ENCODE measurements at regions not wholly inside any gene's neighbourhood (a gene's known extent, or its start where the extent isn't known, plus 50 kb on each side); places are given as distances from the start of the nearest gene placed in this dataset.

DNA sequence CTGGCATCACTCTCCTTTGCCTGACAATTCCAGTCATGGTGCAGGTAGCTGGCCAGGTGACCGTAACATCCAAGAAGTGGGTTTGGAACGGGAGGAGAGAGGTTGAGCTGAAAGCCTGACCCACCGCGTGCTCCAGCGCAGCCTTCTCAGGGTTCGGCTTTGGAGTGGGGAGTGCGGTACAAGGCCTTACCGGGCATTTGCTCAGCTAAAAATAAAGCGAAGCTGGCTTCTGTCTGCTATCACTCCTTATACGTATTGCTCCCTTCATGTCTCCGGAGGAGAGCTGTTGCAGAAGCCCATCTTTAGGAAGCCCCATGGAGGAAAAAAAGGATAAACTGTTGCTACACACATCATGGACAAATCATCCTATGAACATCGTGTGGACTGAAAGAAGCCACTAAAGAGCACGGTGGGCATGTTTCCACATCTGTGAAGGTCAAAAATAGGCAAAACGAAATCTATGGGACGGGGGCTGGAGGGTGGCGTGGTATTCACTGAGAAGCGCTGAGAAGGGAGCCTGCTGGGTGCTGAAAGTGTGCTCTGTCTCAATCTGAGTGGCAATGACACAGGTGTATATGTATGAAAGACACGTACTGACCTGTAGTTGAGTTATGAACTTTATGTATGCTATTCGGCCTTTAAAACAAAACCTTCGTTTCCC, 57.2 kb upstream of the TAB2 start:
- no peak overlapping the region for H4K91ac ChIP-seq (ENCODE audit: low read length)
- no peak overlapping the region for H3K14ac ChIP-seq (ENCODE audit: low read length in 2 of 2)
- no peaks in the 10 kb centered on the region for H3K36me3 ChIP-seq (ENCODE audit: control insufficient read depth in 1 of 2, insufficient read depth in 2 of 2, low read depth in 1 of 2, low read length in 2 of 2)
- no peaks in the 10 kb centered on the region for H3K79me1 ChIP-seq (replicated peaks; ENCODE audit: low read length, poor library complexity, severe bottlenecking)
- no peak overlapping the region for H3K4me3 ChIP-seq (ENCODE audit: insufficient read depth in 1 of 2, low read depth in 1 of 2, low read length in 2 of 2)
- H3K9ac ChIP-seq (ENCODE audit: low read length), result no peak overlapping the region
- 96% methylated on average over 17 of the region's 20 CpGs for WGBS
- no peak overlapping the region for H3K23ac ChIP-seq (ENCODE audit: low read length in 2 of 2)
- DNase-seq, result no peak
- no peak overlapping the region for H3K27ac ChIP-seq (ENCODE audit: low read length, poor library complexity, severe bottlenecking)
- no peak overlapping the region for H3K4ac ChIP-seq (ENCODE audit: low read depth in 1 of 2, low read length in 2 of 2)
- H3K18ac ChIP-seq (ENCODE audit: low read depth in 1 of 2, low read length in 2 of 2), result no peak overlapping the region
- no peak overlapping the region for H2AK5ac ChIP-seq (ENCODE audit: low read length, severe bottlenecking)
- H4K8ac ChIP-seq (ENCODE audit: low read length), result no peak overlapping the region
- no peaks in the 10 kb centered on the region for H3K4me1 ChIP-seq (ENCODE audit: control insufficient read depth, insufficient read depth, low read depth, low read length)
- no peak overlapping the region for H2BK12ac ChIP-seq (ENCODE audit: low read length in 2 of 2)
- H2BK5ac ChIP-seq (ENCODE audit: low read depth, low read length, poor library complexity, severe bottlenecking), result no peak overlapping the region
- no peak overlapping the region for H3K4me2 ChIP-seq (ENCODE audit: low read length, poor library complexity, severe bottlenecking)
- no peak overlapping the region for H2BK120ac ChIP-seq (ENCODE audit: low read depth, low read length)
- H3K9me3 ChIP-seq (ENCODE audit: control insufficient read depth, low read length), result no peaks in the 10 kb centered on the region
- H2AFZ ChIP-seq (ENCODE audit: low read depth, low read length), result no peak overlapping the region
- H3K27me3 ChIP-seq (ENCODE audit: control insufficient read depth in 1 of 2, insufficient read depth in 1 of 2, low read length in 2 of 2), result peaks cover 0 to 11% of the 10 kb centered on the region in 2 experiments
- H2BK15ac ChIP-seq (ENCODE audit: low read depth, poor library complexity, severe bottlenecking), result no peak overlapping the region

DNA sequence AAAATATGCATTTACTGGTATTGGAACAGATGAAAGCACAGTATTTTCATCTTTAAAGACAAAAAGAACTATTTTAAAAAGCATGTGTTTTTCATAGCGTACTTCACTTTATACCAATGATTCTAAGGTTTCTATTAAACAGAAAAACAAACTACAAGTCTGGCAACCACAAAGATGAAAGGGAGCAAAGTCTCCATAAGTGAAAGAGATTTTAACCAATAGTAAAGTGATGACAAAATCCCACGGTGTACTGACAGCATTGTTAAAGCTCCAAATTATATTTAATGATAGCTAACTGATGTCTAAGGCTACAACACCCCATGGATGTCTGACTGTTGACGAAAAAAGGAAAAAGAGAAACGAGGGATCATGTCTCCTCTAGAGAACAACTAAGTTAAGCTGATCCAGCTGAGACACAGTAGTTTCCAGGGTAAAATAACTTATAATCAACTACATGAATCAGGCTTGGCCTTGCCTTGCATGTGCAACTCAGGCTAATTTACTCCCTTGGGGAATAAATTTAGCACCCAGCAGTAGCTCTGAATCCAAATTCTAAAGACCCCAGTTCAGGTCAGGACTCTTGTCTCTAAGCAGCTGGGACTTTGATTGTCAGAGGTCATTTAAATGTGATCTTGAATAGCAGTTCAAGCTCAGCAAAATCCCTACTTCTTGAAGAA, 56.0 kb upstream of the TAB2 start:
- Histone ChIP-seq H3K4me1 (ENCODE audit: control insufficient read depth, insufficient read depth, low read depth, low read length) (no peaks in the 10 kb centered on the region), H3K9ac (ENCODE audit: low read length) (no peak overlapping the region), H3K4ac (ENCODE audit: low read depth in 1 of 2, low read length in 2 of 2) (no peak overlapping the region), H2BK120ac (ENCODE audit: low read depth, low read length) (no peak overlapping the region), H3K79me1 (replicated peaks; ENCODE audit: low read length, poor library complexity, severe bottlenecking) (no peaks in the 10 kb centered on the region), H2AFZ (ENCODE audit: low read depth, low read length) (no peak overlapping the region), H3K4me2 (ENCODE audit: low read length, poor library complexity, severe bottlenecking) (no peak overlapping the region), H3K18ac (ENCODE audit: low read depth in 1 of 2, low read length in 2 of 2) (no peak overlapping the region), H2AK5ac (ENCODE audit: low read length, severe bottlenecking) (no peak overlapping the region), H4K8ac (ENCODE audit: low read length) (no peak overlapping the region), H3K4me3 (ENCODE audit: insufficient read depth in 1 of 2, low read depth in 1 of 2, low read length in 2 of 2) (no peak overlapping the region), H2BK5ac (ENCODE audit: low read depth, low read length, poor library complexity, severe bottlenecking) (no peak overlapping the region), H2BK15ac (ENCODE audit: low read depth, poor library complexity, severe bottlenecking) (no peak overlapping the region), H2BK12ac (ENCODE audit: low read length in 2 of 2) (no peak overlapping the region), H3K23ac (ENCODE audit: low read length in 2 of 2) (no peak overlapping the region), H3K14ac (ENCODE audit: low read length in 2 of 2) (no peak overlapping the region), H4K91ac (ENCODE audit: low read length) (no peak overlapping the region), H3K9me3 (ENCODE audit: control insufficient read depth, low read length) (no peaks in the 10 kb centered on the region), H3K27ac (ENCODE audit: low read length, poor library complexity, severe bottlenecking) (no peak overlapping the region), H3K36me3 (ENCODE audit: control insufficient read depth in 1 of 2, insufficient read depth in 2 of 2, low read depth in 1 of 2, low read length in 2 of 2) (no peaks in the 10 kb centered on the region), H3K27me3 (ENCODE audit: control insufficient read depth in 1 of 2, insufficient read depth in 1 of 2, low read length in 2 of 2) (peaks cover 4 to 22% of the 10 kb centered on the region in 2 experiments)
- no peak for DNase-seq
- 100% methylated on average over 3 of the region's 4 CpGs for WGBS

GRCh38 chr6:149263321-149263720, 54.2 kb upstream of the TAB2 start:
- no peak overlapping the region for H4K8ac ChIP-seq (ENCODE audit: low read length)
- no peak overlapping the region for H2AK5ac ChIP-seq (ENCODE audit: low read length, severe bottlenecking)
- no peak overlapping the region for H3K18ac ChIP-seq (ENCODE audit: low read depth in 1 of 2, low read length in 2 of 2)
- WGBS, result 100% methylated on average over 1 of the region's 2 CpGs
- no peak overlapping the region for H2AFZ ChIP-seq (ENCODE audit: low read depth, low read length)
- H3K79me1 ChIP-seq (replicated peaks; ENCODE audit: low read length, poor library complexity, severe bottlenecking), result no peaks in the 10 kb centered on the region
- no peak overlapping the region for H3K27ac ChIP-seq (ENCODE audit: low read length, poor library complexity, severe bottlenecking)
- H3K23ac ChIP-seq (ENCODE audit: low read length in 2 of 2), result no peak overlapping the region
- H3K36me3 ChIP-seq (ENCODE audit: control insufficient read depth in 1 of 2, insufficient read depth in 2 of 2, low read depth in 1 of 2, low read length in 2 of 2), result no peaks in the 10 kb centered on the region
- H2BK5ac ChIP-seq (ENCODE audit: low read depth, low read length, poor library complexity, severe bottlenecking), result no peak overlapping the region
- no peak overlapping the region for H2BK12ac ChIP-seq (ENCODE audit: low read length in 2 of 2)
- H2BK15ac ChIP-seq (ENCODE audit: low read depth, poor library complexity, severe bottlenecking), result no peak overlapping the region
- no peak overlapping the region for H4K91ac ChIP-seq (ENCODE audit: low read length)
- no peak overlapping the region for H3K14ac ChIP-seq (ENCODE audit: low read length in 2 of 2)
- no peak overlapping the region for H3K4me3 ChIP-seq (ENCODE audit: insufficient read depth in 1 of 2, low read depth in 1 of 2, low read length in 2 of 2)
- H3K4me2 ChIP-seq (ENCODE audit: low read length, poor library complexity, severe bottlenecking), result no peak overlapping the region
- H3K9ac ChIP-seq (ENCODE audit: low read length), result no peak overlapping the region
- H3K4ac ChIP-seq (ENCODE audit: low read depth in 1 of 2, low read length in 2 of 2), result no peak overlapping the region
- H3K4me1 ChIP-seq (ENCODE audit: control insufficient read depth, insufficient read depth, low read depth, low read length), result no peaks in the 10 kb centered on the region
- DNase-seq, result no peak
- H3K9me3 ChIP-seq (ENCODE audit: control insufficient read depth, low read length), result no peaks in the 10 kb centered on the region
- H2BK120ac ChIP-seq (ENCODE audit: low read depth, low read length), result no peak overlapping the region
- H3K27me3 ChIP-seq (ENCODE audit: control insufficient read depth in 1 of 2, insufficient read depth in 1 of 2, low read length in 2 of 2), result peaks cover 4 to 34% of the 10 kb centered on the region in 2 experiments

GRCh38 chr6:149264629-149265028, 52.9 kb upstream of the TAB2 start:
- no peak overlapping the region for H3K4me3 ChIP-seq (ENCODE audit: insufficient read depth in 1 of 2, low read depth in 1 of 2, low read length in 2 of 2)
- H3K4ac ChIP-seq (ENCODE audit: low read depth in 1 of 2, low read length in 2 of 2), result no peak overlapping the region
- H3K14ac ChIP-seq (ENCODE audit: low read length in 2 of 2), result no peak overlapping the region
- no peaks in the 10 kb centered on the region for H3K9me3 ChIP-seq (ENCODE audit: control insufficient read depth, low read length)
- H3K4me1 ChIP-seq (ENCODE audit: control insufficient read depth, insufficient read depth, low read depth, low read length), result no peaks in the 10 kb centered on the region
- no peak overlapping the region for H2AFZ ChIP-seq (ENCODE audit: low read depth, low read length)
- H2AK5ac ChIP-seq (ENCODE audit: low read length, severe bottlenecking), result no peak overlapping the region
- no peaks in the 10 kb centered on the region for H3K79me1 ChIP-seq (replicated peaks; ENCODE audit: low read length, poor library complexity, severe bottlenecking)
- no peak overlapping the region for H3K18ac ChIP-seq (ENCODE audit: low read depth in 1 of 2, low read length in 2 of 2)
- no peak for DNase-seq
- H2BK120ac ChIP-seq (ENCODE audit: low read depth, low read length), result no peak overlapping the region
- peak overlapping the region; percentile 75 for H4K8ac ChIP-seq (ENCODE audit: low read length)
- WGBS, result 69% methylated on average over 5 of the region's 5 CpGs
- H3K9ac ChIP-seq (ENCODE audit: low read length), result no peak overlapping the region
- no peaks in the 10 kb centered on the region for H3K36me3 ChIP-seq (ENCODE audit: control insufficient read depth in 1 of 2, insufficient read depth in 2 of 2, low read depth in 1 of 2, low read length in 2 of 2)
- no peak overlapping the region for H3K23ac ChIP-seq (ENCODE audit: low read length in 2 of 2)
- no peak overlapping the region for H2BK12ac ChIP-seq (ENCODE audit: low read length in 2 of 2)
- no peak overlapping the region for H3K27ac ChIP-seq (ENCODE audit: low read length, poor library complexity, severe bottlenecking)
- no peak overlapping the region for H2BK15ac ChIP-seq (ENCODE audit: low read depth, poor library complexity, severe bottlenecking)
- peaks cover 4 to 34% of the 10 kb centered on the region in 2 experiments for H3K27me3 ChIP-seq (ENCODE audit: control insufficient read depth in 1 of 2, insufficient read depth in 1 of 2, low read length in 2 of 2)
- H2BK5ac ChIP-seq (ENCODE audit: low read depth, low read length, poor library complexity, severe bottlenecking), result no peak overlapping the region
- peak overlapping the region; percentile 12 for H4K91ac ChIP-seq (ENCODE audit: low read length)
- no peak overlapping the region for H3K4me2 ChIP-seq (ENCODE audit: low read length, poor library complexity, severe bottlenecking)

Data from mesenchymal stem cell (in vitro differentiated cells and primary cell).